HepG2 (cell line): ENCODE measurements at regions not wholly inside any gene's neighbourhood (a gene's known extent, or its start where the extent isn't known, plus 50 kb on each side); places are given as distances from the start of the nearest gene placed in this dataset.

ENCODE experiments used
- ATAC-seq: fragments of 200-7000 bp; cut with Tn5 transposase; 3 replicates; pipeline ENCODE4 v1.9.1; 2020; ENCODE audit warnings: mild to moderate bottlenecking, moderate library complexity
- BruUV-seq: library from RNA; stranded (reverse); fragments of 400-500 nt; replicated peaks from 2 replicates; lab custom pipeline; 2021; lab: Mats Ljungman, UMichigan
- CTCF ChIA-PET: fragments of 300-600 bp; formaldehyde crosslinking; extraction: SDS; loops from one replicate; lab custom pipeline; 2021; ENCODE audit warnings: low total read pairs, inconsistent platforms, low intra/inter-chr PET ratio; lab: Yijun Ruan, JAX
- POLR2A ChIA-PET: fragments of 350-600 bp; sonication (Branson Sonifier 250); formaldehyde crosslinking; loops from one replicate; lab custom pipeline; 2020; ENCODE audit warnings: antibody characterized with exemption, inconsistent platforms; lab: Yijun Ruan, JAX
- DNase-seq: peaks from one replicate; pipeline ENCODE4 v3.0.0-alpha.2; 2015; ENCODE audit warnings: low spot score
- FAIRE-seq: peaks from 3 replicates; lab custom pipeline; 2011; peaks lifted over from hg19 to GRCh38; lab: Jason Lieb, UNC
- H2AFZ ChIP-seq: one replicate; pipeline ENCODE4 v1.6.1; 2011; ENCODE audit warnings: low read length, inconsistent platforms
- H3K27ac ChIP-seq: fragments of 300-600 bp; 3 replicates; pipeline ENCODE4 v1.8.0; 2011; ENCODE audit warnings: mixed run types, mild to moderate bottlenecking, mixed read lengths, low read length, inconsistent platforms; ENCODE audit not compliant: insufficient read depth; ENCODE audit errors: extremely low read length
- H3K27me3 ChIP-seq, 2 experiments: fragments of 200-600 bp in 1 of 2; 2 replicates in 1 of 2; 3 replicates in 1 of 2; pipeline versions ENCODE4 v1.6.0 to v1.8.0; 2011; ENCODE audit warnings: low read length in 2 of 2, mild to moderate bottlenecking in 2 of 2, moderate library complexity in 2 of 2, inconsistent platforms in 1 of 2; ENCODE audit not compliant: insufficient read depth in 2 of 2, control insufficient read depth in 1 of 2
- H3K36me3 ChIP-seq, 2 experiments: fragments of 200-600 bp in 1 of 2; replicated peaks in 1 of 2; 2 replicates in 1 of 2; 3 replicates in 1 of 2; pipeline versions ENCODE4 v1.5.1 to v1.8.0; 2011; ENCODE audit warnings: low read length in 2 of 2, inconsistent platforms in 1 of 2; ENCODE audit not compliant: insufficient read depth in 2 of 2, control insufficient read depth in 1 of 2
- H3K4me1 ChIP-seq: 2 replicates; pipeline ENCODE4 v1.5.1; 2012; ENCODE audit warnings: low read length, inconsistent platforms; ENCODE audit not compliant: insufficient read depth
- H3K4me2 ChIP-seq: 2 replicates; pipeline ENCODE4 v1.6.0; 2011; ENCODE audit warnings: low read depth, low read length, inconsistent platforms
- H3K4me3 ChIP-seq, 3 experiments: fragments of 200-600 bp in 1 of 3; sonication (generic), shearing (Covaris generic) in 1 of 3; replicated peaks in 1 of 3; 2 replicates each; pipeline ENCODE4 v1.5.1; 2011 to 2016; ENCODE audit warnings: low read length in 3 of 3, inconsistent platforms in 2 of 3, low read depth in 2 of 3, mild to moderate bottlenecking in 2 of 3, control low read depth in 1 of 3, mixed read lengths in 1 of 3; ENCODE audit not compliant: insufficient read depth in 1 of 3
- H3K79me2 ChIP-seq: one replicate; pipeline ENCODE4 v1.6.1; 2011; ENCODE audit warnings: low read length, inconsistent platforms; ENCODE audit not compliant: insufficient read depth
- H3K9ac ChIP-seq: 2 replicates; pipeline ENCODE4 v1.6.0; 2011; ENCODE audit warnings: mild to moderate bottlenecking, low read depth, low read length, inconsistent platforms; ENCODE audit not compliant: insufficient read depth
- H3K9me3 ChIP-seq: 2 replicates; pipeline ENCODE4 v1.5.1; 2012; ENCODE audit warnings: mild to moderate bottlenecking, low read length
- H4K20me1 ChIP-seq: 2 replicates; pipeline ENCODE4 v1.6.0; 2011; ENCODE audit warnings: inconsistent platforms, mild to moderate bottlenecking, low read length, moderate library complexity; ENCODE audit not compliant: insufficient read depth
- FIP1L1 ChIP-seq: fragments of 200-400 bp; formaldehyde crosslinking; IDR thresholded peaks from 2 replicates; pipeline ENCODE4 v1.6.1; 2018; ENCODE audit warnings: low read depth, mild to moderate bottlenecking, low read length, moderate library complexity, borderline replicate concordance; ENCODE audit not compliant: insufficient read depth
- HCFC1 ChIP-seq: fragments of 150-350 bp; IDR thresholded peaks from 2 replicates; pipeline ENCODE4 v1.6.1; 2014; ENCODE audit warnings: low read depth, low read length
- NFIB ChIP-seq: sonication (generic); formaldehyde crosslinking; IDR thresholded peaks from 2 replicates; pipeline ENCODE4 v1.9.0; 2021; ENCODE audit warnings: missing genetic modification reagents, mild to moderate bottlenecking, borderline replicate concordance
- NFIC ChIP-seq: IDR thresholded peaks from 2 replicates; pipeline ENCODE4 v1.6.1; 2012; ENCODE audit warnings: mild to moderate bottlenecking, low read length, inconsistent platforms
- SATB2 ChIP-seq: sonication (generic); formaldehyde crosslinking; IDR thresholded peaks from 2 replicates; pipeline ENCODE4 v1.5.0; 2020; ENCODE audit warnings: missing genetic modification reagents
- SCMH1 ChIP-seq: sonication (generic); formaldehyde crosslinking; IDR thresholded peaks from 2 replicates; pipeline ENCODE4 v1.9.0; 2021; ENCODE audit warnings: missing genetic modification reagents, mild to moderate bottlenecking, borderline replicate concordance
- SNAPC2 ChIP-seq: sonication (generic); formaldehyde crosslinking; IDR thresholded peaks from 2 replicates; pipeline ENCODE4 v1.8.1; 2022; ENCODE audit warnings: mild to moderate bottlenecking, missing genetic modification reagents
- TFDP2 ChIP-seq: sonication (generic); formaldehyde crosslinking; IDR thresholded peaks from 2 replicates; pipeline ENCODE4 v1.4.0; 2020; ENCODE audit warnings: missing genetic modification reagents
- ZBTB33 ChIP-seq: sonication (generic); formaldehyde crosslinking; IDR thresholded peaks from 2 replicates; pipeline ENCODE4 v1.4.0; 2020; ENCODE audit warnings: missing genetic modification reagents
- ZNF780A ChIP-seq: sonication (generic); formaldehyde crosslinking; IDR thresholded peaks from 2 replicates; pipeline ENCODE4 v1.8.0; 2022; ENCODE audit warnings: mild to moderate bottlenecking, missing genetic modification reagents, moderate library complexity
- ZNF782 ChIP-seq: sonication (generic); formaldehyde crosslinking; IDR thresholded peaks from 2 replicates; pipeline ENCODE4 v1.4.0; 2020; ENCODE audit warnings: missing genetic modification reagents, mild to moderate bottlenecking, borderline replicate concordance
- WGBS: methylation state at CpG from one replicate; pipeline ENCODE4 v1.1.6; 2017; ENCODE audit warnings: low lambda C conversion rate; 5-methylcytosine and 5-hydroxymethylcytosine counted together
- in situ Hi-C: cut with HindIII; loops from 2 replicates; pipeline ENCODE4 v1.10.0; 2017; ENCODE audit warnings: low pct_unique_long_range_greater_than_20kb; ENCODE audit not compliant: extremely low pct_ligation_motif_present
- intact Hi-C: fragments of 100-400 bp; cut with micrococcal nuclease; formaldehyde crosslinking; loops from one replicate; pipeline ENCODE4 v1.10.0; 2022; ENCODE audit not compliant: unreplicated experiment
- TF ChIP-seq, protein P1 (sequence below): IDR thresholded peaks from 2 replicates; pipeline ENCODE4 v1.6.1; 2016; ENCODE audit warnings: missing compliant biosample characterization, missing genetic modification reagents, borderline replicate concordance
- TF ChIP-seq, protein P2 (sequence below): sonication (generic); formaldehyde crosslinking; IDR thresholded peaks from 2 replicates; pipeline ENCODE4 v1.4.0; 2020; ENCODE audit warnings: missing genetic modification reagents; ENCODE audit errors: not compliant biosample characterization
- TF ChIP-seq, protein P3 (sequence below): sonication (generic); formaldehyde crosslinking; conservative IDR thresholded peaks from 2 replicates; pipeline ENCODE4 v1.4.0; 2020; ENCODE audit warnings: missing genetic modification reagents

DNA sequence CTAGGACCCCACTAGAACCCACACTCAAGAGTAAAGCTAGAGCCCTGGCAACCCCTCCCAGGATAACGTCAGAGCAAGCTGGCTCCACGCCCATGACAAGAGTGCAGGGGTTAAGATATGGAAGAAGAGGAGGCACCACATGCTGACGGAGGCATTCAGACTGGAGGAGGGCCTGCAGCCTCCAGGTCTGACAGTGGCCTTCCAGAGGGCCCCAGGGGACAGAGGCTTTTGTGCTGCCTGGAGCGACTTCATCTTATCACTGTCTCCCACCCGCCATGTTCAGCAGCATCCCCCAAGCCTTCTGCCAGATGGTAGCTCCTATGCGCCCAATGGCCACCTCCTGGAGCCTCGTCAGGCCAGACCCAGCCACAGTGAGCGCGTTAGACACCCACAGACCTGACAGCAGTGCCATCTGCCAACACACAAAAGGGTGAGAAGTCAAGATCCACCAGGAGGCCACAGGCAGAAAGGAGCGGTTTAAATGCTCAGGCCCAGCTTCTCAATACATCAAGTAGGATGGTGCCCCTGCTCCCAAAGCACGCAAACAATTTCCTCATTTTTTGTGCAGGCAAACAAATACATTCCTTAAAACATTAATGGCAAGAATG, 65.8 kb downstream of the C5orf15 start (continued):
- TF ChIP-seq FIP1L1, result no peak

DNA sequence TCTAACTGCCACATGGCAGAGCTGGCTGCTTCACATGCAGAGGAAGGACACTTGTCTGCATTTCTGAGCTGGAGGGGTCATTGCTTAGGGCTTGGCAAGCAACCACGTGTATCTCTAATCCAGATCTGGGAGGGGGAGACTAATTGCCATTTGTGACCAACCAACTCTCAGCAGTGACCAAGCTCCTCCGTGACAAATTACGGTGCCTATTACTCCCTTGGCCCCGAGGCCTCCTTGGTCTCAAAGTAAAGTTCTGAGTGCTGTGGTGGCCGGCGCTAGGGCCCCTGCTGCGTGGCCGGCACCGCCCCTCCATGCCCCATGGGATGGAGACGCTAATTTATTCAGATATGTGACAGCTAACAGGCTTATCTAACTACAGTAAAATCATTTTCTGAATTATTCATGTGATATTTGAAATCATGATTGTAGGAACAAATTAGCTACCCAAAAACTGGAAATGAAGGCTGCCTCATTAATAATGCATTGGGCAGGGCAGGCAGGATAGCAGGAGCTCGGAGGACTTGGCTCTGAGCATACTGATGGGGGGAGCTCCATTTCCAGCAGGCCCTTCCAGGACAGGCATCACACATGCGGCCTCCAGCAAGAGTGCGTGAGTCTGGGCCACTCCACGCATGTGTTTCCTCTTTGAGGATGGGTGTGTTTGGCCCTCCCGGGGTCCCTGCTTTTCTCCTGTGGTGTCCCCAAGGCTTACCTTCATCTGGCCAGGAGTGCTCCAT, 67.7 kb downstream of the C5orf15 start:
- H3K27ac ChIP-seq, result no peak overlapping the region
- no peaks in the 10 kb centered on the region for H3K36me3 ChIP-seq
- DNase-seq (no peak), FAIRE-seq (no peak)
- no TSS peak for BruUV-seq
- in situ Hi-C loops, result no loop called here
- H3K79me2 ChIP-seq, result no peaks in the 10 kb centered on the region
- no peaks in the 10 kb centered on the region for H3K4me1 ChIP-seq
- H4K20me1 ChIP-seq, result no peaks in the 10 kb centered on the region
- no peak overlapping the region for H2AFZ ChIP-seq
- H3K9ac ChIP-seq, result no peak overlapping the region
- H3K4me2 ChIP-seq, result no peak overlapping the region
- CTCF ChIA-PET, result no interaction called here
- H3K9me3 ChIP-seq, result no peaks in the 10 kb centered on the region
- TF ChIP-seq SCMH1, result no peak
- TF ChIP-seq, protein P1, sequence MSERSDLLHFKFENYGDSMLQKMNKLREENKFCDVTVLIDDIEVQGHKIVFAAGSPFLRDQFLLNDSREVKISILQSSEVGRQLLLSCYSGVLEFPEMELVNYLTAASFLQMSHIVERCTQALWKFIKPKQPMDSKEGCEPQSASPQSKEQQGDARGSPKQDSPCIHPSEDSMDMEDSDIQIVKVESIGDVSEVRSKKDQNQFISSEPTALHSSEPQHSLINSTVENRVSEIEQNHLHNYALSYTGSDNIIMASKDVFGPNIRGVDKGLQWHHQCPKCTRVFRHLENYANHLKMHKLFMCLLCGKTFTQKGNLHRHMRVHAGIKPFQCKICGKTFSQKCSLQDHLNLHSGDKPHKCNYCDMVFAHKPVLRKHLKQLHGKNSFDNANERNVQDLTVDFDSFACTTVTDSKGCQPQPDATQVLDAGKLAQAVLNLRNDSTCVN, result no peak
- no peak for TF ChIP-seq ZNF780A (CRISPR knock-in tag)
- TF ChIP-seq SNAPC2, result no peak
- no peak for TF ChIP-seq HCFC1
- no peak for TF ChIP-seq ZBTB33 (CRISPR knock-in tag)
- no peak for TF ChIP-seq SATB2 (CRISPR knock-in tag)
- TF ChIP-seq NFIC, result no peak
- TF ChIP-seq, protein P2, sequence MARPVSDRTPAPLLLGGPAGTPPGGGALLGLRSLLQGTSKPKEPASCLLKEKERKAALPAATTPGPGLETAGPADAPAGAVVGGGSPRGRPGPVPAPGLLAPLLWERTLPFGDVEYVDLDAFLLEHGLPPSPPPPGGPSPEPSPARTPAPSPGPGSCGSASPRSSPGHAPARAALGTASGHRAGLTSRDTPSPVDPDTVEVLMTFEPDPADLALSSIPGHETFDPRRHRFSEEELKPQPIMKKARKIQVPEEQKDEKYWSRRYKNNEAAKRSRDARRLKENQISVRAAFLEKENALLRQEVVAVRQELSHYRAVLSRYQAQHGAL (CRISPR knock-in tag), result no peak
- TF ChIP-seq, protein P3, sequence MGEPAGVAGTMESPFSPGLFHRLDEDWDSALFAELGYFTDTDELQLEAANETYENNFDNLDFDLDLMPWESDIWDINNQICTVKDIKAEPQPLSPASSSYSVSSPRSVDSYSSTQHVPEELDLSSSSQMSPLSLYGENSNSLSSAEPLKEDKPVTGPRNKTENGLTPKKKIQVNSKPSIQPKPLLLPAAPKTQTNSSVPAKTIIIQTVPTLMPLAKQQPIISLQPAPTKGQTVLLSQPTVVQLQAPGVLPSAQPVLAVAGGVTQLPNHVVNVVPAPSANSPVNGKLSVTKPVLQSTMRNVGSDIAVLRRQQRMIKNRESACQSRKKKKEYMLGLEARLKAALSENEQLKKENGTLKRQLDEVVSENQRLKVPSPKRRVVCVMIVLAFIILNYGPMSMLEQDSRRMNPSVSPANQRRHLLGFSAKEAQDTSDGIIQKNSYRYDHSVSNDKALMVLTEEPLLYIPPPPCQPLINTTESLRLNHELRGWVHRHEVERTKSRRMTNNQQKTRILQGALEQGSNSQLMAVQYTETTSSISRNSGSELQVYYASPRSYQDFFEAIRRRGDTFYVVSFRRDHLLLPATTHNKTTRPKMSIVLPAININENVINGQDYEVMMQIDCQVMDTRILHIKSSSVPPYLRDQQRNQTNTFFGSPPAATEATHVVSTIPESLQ, result no peak
- TF ChIP-seq ZNF782 (CRISPR knock-in tag), result no peak
- TF ChIP-seq NFIB, result no peak
- TF ChIP-seq TFDP2 (CRISPR knock-in tag), result no peak
- TF ChIP-seq, all 625 proteins: peak for 0
- ATAC-seq, result no peak
- Histone ChIP-seq H3K4me3 (no peak overlapping the region), H3K27me3 (peaks cover 1 to 14% of the 10 kb centered on the region in 2 experiments; a peak in 2 of 5 replicates)
- POLR2A ChIA-PET, result no interaction called here
- WGBS, result 41% methylated on average over 10 of the region's 15 CpGs
- intact Hi-C loops, result no loop called here
